Panc1 (cell line): ENCODE measurements at regions not wholly inside any gene's neighbourhood (a gene's known extent, or its start where the extent isn't known, plus 50 kb on each side); places are given as distances from the start of the nearest gene placed in this dataset.

ENCODE experiments used
- ATAC-seq: fragments of 200-7000 bp; cut with Tn5 transposase; 2 replicates; pipeline ENCODE4 v1.9.1; 2020; ENCODE audit warnings: mild to moderate bottlenecking, moderate library complexity
- BruUV-seq: library from RNA; stranded (reverse); fragments of 400-500 nt; replicated peaks from 2 replicates; lab custom pipeline; 2021; lab: Mats Ljungman, UMichigan
- CTCF ChIA-PET: fragments of 300-600 bp; sonication (Branson Sonifier 250); formaldehyde crosslinking; loops from one replicate; lab custom pipeline; 2022; ENCODE audit warnings: antibody characterized with exemption; lab: Charles Lee
- POLR2A ChIA-PET: fragments of 300-600 bp; sonication (Branson Sonifier 250); formaldehyde crosslinking; loops from one replicate; lab custom pipeline; 2022; ENCODE audit warnings: antibody characterized with exemption; lab: Charles Lee
- DNase-seq: peaks from one replicate; pipeline ENCODE4 v3.0.0-alpha.2; 2010; ENCODE audit warnings: low read depth, low spot score
- H3K27ac ChIP-seq: 2 replicates; pipeline ENCODE4 v1.5.1; 2011; ENCODE audit warnings: mild to moderate bottlenecking, low read length, inconsistent platforms
- H3K27me3 ChIP-seq: fragments of 200-500 bp; sonication (Bioruptor generic); 2 replicates; pipeline ENCODE4 v1.6.0; 2014; ENCODE audit warnings: low read length, inconsistent platforms; ENCODE audit not compliant: control insufficient read depth, insufficient read depth
- H3K36me3 ChIP-seq: fragments of 200-500 bp; sonication (Bioruptor generic); 2 replicates; pipeline ENCODE4 v1.5.1; 2014; ENCODE audit warnings: inconsistent platforms, mild to moderate bottlenecking, low read length, moderate library complexity; ENCODE audit not compliant: control insufficient read depth, insufficient read depth
- H3K4me1 ChIP-seq: 2 replicates; pipeline ENCODE4 v1.5.1; 2011; ENCODE audit warnings: inconsistent platforms, mild to moderate bottlenecking, low read length, moderate library complexity; ENCODE audit not compliant: control insufficient read depth, insufficient read depth
- H3K4me3 ChIP-seq, 2 experiments: 2 replicates each; pipeline ENCODE4 v1.5.1; 2011 to 2012; ENCODE audit warnings: low read depth in 2 of 2, low read length in 2 of 2, mild to moderate bottlenecking in 2 of 2, inconsistent platforms in 1 of 2, moderate library complexity in 1 of 2
- H3K9me3 ChIP-seq: fragments of 200-500 bp; sonication (Bioruptor generic); 2 replicates; pipeline ENCODE4 v1.5.1; 2014; ENCODE audit warnings: low read depth, mild to moderate bottlenecking, inconsistent platforms, low read length, moderate library complexity; ENCODE audit not compliant: control insufficient read depth, insufficient read depth
- POLR2AphosphoS5 ChIP-seq: IDR thresholded peaks from 2 replicates; pipeline ENCODE4 v1.6.1; 2012; ENCODE audit warnings: mild to moderate bottlenecking, low read depth, low read length, moderate library complexity
- SIN3A ChIP-seq: IDR thresholded peaks from 2 replicates; pipeline ENCODE4 v1.6.1; 2012; ENCODE audit warnings: low read depth, mild to moderate bottlenecking, low read length, moderate library complexity, borderline replicate concordance; ENCODE audit not compliant: insufficient read depth
- TCF7L2 ChIP-seq: IDR thresholded peaks from 2 replicates; pipeline ENCODE4 v1.6.1; 2011; ENCODE audit warnings: mild to moderate bottlenecking, low read depth, low read length, inconsistent platforms
- in situ Hi-C: cut with HindIII; loops from 2 replicates; pipeline ENCODE4 v1.10.0; 2016; ENCODE audit warnings: low sequenced_read_pairs, low pct_unique_long_range_greater_than_20kb
- intact Hi-C: fragments of 100-400 bp; cut with micrococcal nuclease; formaldehyde crosslinking; loops from one replicate; pipeline ENCODE4 v1.10.0; 2022; ENCODE audit not compliant: unreplicated experiment
- TF ChIP-seq, protein P1 (sequence below), 2 experiments: IDR thresholded peaks; 2 replicates each; pipeline ENCODE4 v1.6.1; 2011 to 2012; ENCODE audit warnings: low read depth in 2 of 2, control low read depth in 1 of 2, low read length in 1 of 2, mild to moderate bottlenecking in 1 of 2, moderate library complexity in 1 of 2; ENCODE audit not compliant: insufficient read depth in 1 of 2
- TF ChIP-seq, protein P2 (sequence below): fragments of 450-650 bp; IDR thresholded peaks from 2 replicates; pipeline ENCODE4 v1.5.1; 2017; ENCODE audit warnings: mild to moderate bottlenecking

DNA sequence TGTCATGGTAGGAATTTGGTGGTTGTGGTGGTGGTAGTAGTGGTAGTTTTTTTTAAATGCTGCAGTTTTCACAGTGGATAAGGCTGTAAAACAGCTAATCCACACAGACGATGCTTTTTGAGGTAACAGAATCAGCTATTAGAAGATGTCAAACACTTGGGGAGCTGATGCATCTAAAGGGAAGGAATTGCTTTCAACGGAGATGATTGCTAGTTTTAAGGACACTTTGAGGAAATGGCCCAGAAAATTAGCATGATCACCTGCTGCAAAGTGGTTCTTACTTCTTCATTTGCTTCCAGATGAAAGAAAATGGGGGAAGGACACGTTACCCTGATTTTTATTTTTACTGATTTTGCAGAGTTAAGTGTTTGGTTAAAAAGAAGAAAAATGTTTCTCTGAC lies 178.2 kb upstream of the ATP10B start:
- H3K36me3 ChIP-seq = no peaks in the 10 kb centered on the region
- TF ChIP-seq SIN3A (no peak), POLR2AphosphoS5 (no peak), TCF7L2 (no peak)
- TF ChIP-seq, protein P1, sequence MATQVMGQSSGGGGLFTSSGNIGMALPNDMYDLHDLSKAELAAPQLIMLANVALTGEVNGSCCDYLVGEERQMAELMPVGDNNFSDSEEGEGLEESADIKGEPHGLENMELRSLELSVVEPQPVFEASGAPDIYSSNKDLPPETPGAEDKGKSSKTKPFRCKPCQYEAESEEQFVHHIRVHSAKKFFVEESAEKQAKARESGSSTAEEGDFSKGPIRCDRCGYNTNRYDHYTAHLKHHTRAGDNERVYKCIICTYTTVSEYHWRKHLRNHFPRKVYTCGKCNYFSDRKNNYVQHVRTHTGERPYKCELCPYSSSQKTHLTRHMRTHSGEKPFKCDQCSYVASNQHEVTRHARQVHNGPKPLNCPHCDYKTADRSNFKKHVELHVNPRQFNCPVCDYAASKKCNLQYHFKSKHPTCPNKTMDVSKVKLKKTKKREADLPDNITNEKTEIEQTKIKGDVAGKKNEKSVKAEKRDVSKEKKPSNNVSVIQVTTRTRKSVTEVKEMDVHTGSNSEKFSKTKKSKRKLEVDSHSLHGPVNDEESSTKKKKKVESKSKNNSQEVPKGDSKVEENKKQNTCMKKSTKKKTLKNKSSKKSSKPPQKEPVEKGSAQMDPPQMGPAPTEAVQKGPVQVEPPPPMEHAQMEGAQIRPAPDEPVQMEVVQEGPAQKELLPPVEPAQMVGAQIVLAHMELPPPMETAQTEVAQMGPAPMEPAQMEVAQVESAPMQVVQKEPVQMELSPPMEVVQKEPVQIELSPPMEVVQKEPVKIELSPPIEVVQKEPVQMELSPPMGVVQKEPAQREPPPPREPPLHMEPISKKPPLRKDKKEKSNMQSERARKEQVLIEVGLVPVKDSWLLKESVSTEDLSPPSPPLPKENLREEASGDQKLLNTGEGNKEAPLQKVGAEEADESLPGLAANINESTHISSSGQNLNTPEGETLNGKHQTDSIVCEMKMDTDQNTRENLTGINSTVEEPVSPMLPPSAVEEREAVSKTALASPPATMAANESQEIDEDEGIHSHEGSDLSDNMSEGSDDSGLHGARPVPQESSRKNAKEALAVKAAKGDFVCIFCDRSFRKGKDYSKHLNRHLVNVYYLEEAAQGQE (IDR thresholded peaks at IDR 0.05; ENCODE audit: insufficient read depth in 1 of 2, low read depth in 2 of 2, low read length in 1 of 2) = no peak
- TF ChIP-seq, protein P2, sequence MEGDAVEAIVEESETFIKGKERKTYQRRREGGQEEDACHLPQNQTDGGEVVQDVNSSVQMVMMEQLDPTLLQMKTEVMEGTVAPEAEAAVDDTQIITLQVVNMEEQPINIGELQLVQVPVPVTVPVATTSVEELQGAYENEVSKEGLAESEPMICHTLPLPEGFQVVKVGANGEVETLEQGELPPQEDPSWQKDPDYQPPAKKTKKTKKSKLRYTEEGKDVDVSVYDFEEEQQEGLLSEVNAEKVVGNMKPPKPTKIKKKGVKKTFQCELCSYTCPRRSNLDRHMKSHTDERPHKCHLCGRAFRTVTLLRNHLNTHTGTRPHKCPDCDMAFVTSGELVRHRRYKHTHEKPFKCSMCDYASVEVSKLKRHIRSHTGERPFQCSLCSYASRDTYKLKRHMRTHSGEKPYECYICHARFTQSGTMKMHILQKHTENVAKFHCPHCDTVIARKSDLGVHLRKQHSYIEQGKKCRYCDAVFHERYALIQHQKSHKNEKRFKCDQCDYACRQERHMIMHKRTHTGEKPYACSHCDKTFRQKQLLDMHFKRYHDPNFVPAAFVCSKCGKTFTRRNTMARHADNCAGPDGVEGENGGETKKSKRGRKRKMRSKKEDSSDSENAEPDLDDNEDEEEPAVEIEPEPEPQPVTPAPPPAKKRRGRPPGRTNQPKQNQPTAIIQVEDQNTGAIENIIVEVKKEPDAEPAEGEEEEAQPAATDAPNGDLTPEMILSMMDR = no peak
- ATAC-seq = no peak
- no peaks in the 10 kb centered on the region for H3K27me3 ChIP-seq
- H3K4me3 ChIP-seq = no peak overlapping the region
- no peak overlapping the region for H3K27ac ChIP-seq
- no peak for DNase-seq
- CTCF ChIA-PET = no interaction called here
- intact Hi-C loops = no loop called here
- no peaks in the 10 kb centered on the region for H3K9me3 ChIP-seq
- in situ Hi-C loops = no loop called here
- BruUV-seq = no TSS peak
- H3K4me1 ChIP-seq = no peaks in the 10 kb centered on the region
- POLR2A ChIA-PET = no interaction called here

DNA sequence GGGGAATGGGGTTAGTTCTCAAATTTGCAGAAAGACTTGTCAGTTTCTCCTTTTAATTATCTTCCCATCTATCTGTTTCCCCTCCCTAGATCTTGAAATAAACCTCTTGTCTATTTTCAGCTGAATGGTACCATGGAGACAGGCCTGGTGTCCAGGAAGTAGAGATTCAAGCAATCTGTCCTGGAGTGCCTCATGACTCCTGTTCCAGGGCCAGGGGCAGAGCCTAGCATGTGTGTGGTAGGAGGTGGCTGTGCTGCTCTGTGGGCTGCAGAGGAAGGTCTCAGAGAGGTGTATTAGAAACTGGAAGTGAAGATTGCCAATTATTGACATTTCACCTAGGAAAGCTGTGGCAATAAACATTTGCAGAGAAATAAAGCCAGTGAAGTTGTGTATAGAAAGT lies 175.8 kb upstream of the ATP10B start:
- ChIA-PET POLR2A (no interaction called here), CTCF (no interaction called here)
- H3K36me3 ChIP-seq = no peaks in the 10 kb centered on the region
- BruUV-seq = no TSS peak
- ATAC-seq = no peak
- H3K27me3 ChIP-seq = no peaks in the 10 kb centered on the region
- no peak overlapping the region for H3K4me3 ChIP-seq
- DNase-seq = no peak
- in situ Hi-C loops (no loop called here), intact Hi-C loops (no loop called here)
- H3K4me1 ChIP-seq = no peaks in the 10 kb centered on the region
- TF ChIP-seq, protein P2 = no peak
- TF ChIP-seq TCF7L2 (no peak), SIN3A (no peak), POLR2AphosphoS5 (no peak)
- TF ChIP-seq, protein P1 (IDR thresholded peaks at IDR 0.05; ENCODE audit: insufficient read depth in 1 of 2, low read depth in 2 of 2, low read length in 1 of 2) = no peak
- no peak overlapping the region for H3K27ac ChIP-seq
- no peaks in the 10 kb centered on the region for H3K9me3 ChIP-seq
